K562 (cell line): ENCODE measurements at regions not wholly inside any gene's neighbourhood (a gene's known extent, or its start where the extent isn't known, plus 50 kb on each side); places are given as distances from the start of the nearest gene placed in this dataset.
"Not testable (repeated sequence)": the region's sequence is repeated elsewhere in the genome, so short reads cannot be mapped to it uniquely, and the experiment has no call there.

Experiments
- ATAC-seq: fragments of 200-7000 bp; cut with Tn5 transposase; 3 replicates; pipeline ENCODE4 v1.9.1; 2020; ENCODE audit warnings: moderate library complexity
- BruUV-seq: library from RNA; stranded (reverse); fragments of 400-500 nt; replicated peaks from 2 replicates; lab custom pipeline; 2021; lab: Mats Ljungman, UMichigan
- CTCF ChIA-PET: fragments of 300-600 bp; formaldehyde crosslinking; extraction: SDS; loops from one replicate; lab custom pipeline; 2021; ENCODE audit warnings: low intra/inter-chr PET ratio; lab: Yijun Ruan, JAX
- POLR2A ChIA-PET: fragments of 300-600, 350-650 bp; sonication (Branson Sonifier 250); formaldehyde crosslinking; extraction: SDS; loops from one replicate; lab custom pipeline; 2021; ENCODE audit warnings: antibody characterized with exemption, inconsistent platforms; lab: Yijun Ruan, JAX
- DNase-seq, 4 experiments: peaks; one replicate each; pipeline versions ENCODE4 v3.0.0 to v3.0.0-alpha.2; 2011 to 2018; ENCODE audit warnings: low spot score in 3 of 4, mixed read lengths in 3 of 4; ENCODE audit errors: extremely low read depth in 1 of 4
- FAIRE-seq: peaks from 2 replicates; lab custom pipeline; 2011; peaks lifted over from hg19 to GRCh38; lab: Jason Lieb, UNC
- H2AFZ ChIP-seq: 2 replicates; pipeline ENCODE4 v1.6.0; 2011; ENCODE audit warnings: low read depth, low read length, control low read depth, inconsistent platforms
- H3K27ac ChIP-seq: fragments of 200-600 bp; 3 replicates; pipeline ENCODE4 v1.8.0; 2011; ENCODE audit warnings: low read depth, mild to moderate bottlenecking, control low read depth, inconsistent platforms, low read length, moderate library complexity, mixed read lengths; ENCODE audit errors: extremely low read depth
- H3K27me3 ChIP-seq, 2 experiments: fragments of 300-600 bp in 1 of 2; 2 replicates in 1 of 2; 3 replicates in 1 of 2; pipeline versions ENCODE4 v1.6.0 to v1.8.0; 2011; ENCODE audit warnings: inconsistent platforms in 2 of 2, low read length in 2 of 2, mild to moderate bottlenecking in 1 of 2, mixed read lengths in 1 of 2, moderate library complexity in 1 of 2; ENCODE audit not compliant: control insufficient read depth in 2 of 2, insufficient read depth in 2 of 2
- H3K36me3 ChIP-seq: fragments of 300-600 bp; 3 replicates; pipeline ENCODE4 v1.8.0; 2011; ENCODE audit warnings: mild to moderate bottlenecking, low read length, inconsistent platforms; ENCODE audit not compliant: control insufficient read depth, insufficient read depth
- H3K4me1 ChIP-seq, 2 experiments: fragments of 200-600 bp in 1 of 2; replicated peaks in 1 of 2; 2 replicates in 1 of 2; 3 replicates in 1 of 2; pipeline versions ENCODE4 v1.5.1 to v1.8.0; 2011; ENCODE audit warnings: inconsistent platforms in 2 of 2, low read length in 2 of 2, mild to moderate bottlenecking in 1 of 2, mixed read lengths in 1 of 2, moderate library complexity in 1 of 2; ENCODE audit not compliant: control insufficient read depth in 2 of 2, insufficient read depth in 2 of 2
- H3K4me2 ChIP-seq: 2 replicates; pipeline ENCODE4 v1.6.1; 2011; ENCODE audit warnings: low read length, control low read depth, inconsistent platforms, mixed read lengths; ENCODE audit not compliant: insufficient read depth
- H3K4me3 ChIP-seq: fragments of 200-600 bp; sonication (generic), shearing (Covaris generic); 2 replicates; pipeline ENCODE4 v1.5.1; 2016; ENCODE audit warnings: control low read depth, inconsistent platforms
- H3K79me2 ChIP-seq: fragments of 200-600 bp; 3 replicates; pipeline ENCODE4 v1.8.0; 2011; ENCODE audit warnings: low read length, inconsistent platforms; ENCODE audit not compliant: control insufficient read depth, insufficient read depth
- H3K9ac ChIP-seq, 2 experiments: 2 replicates each; pipeline versions ENCODE4 v1.6.0 to v1.6.1; 2011; ENCODE audit warnings: low read depth in 2 of 2, low read length in 2 of 2, control low read depth in 1 of 2, inconsistent platforms in 1 of 2, mild to moderate bottlenecking in 1 of 2, mixed read lengths in 1 of 2; ENCODE audit not compliant: insufficient read depth in 1 of 2
- H3K9me1 ChIP-seq: one replicate; pipeline ENCODE4 v1.6.0; 2011; ENCODE audit warnings: inconsistent platforms, mild to moderate bottlenecking, low read length, moderate library complexity; ENCODE audit not compliant: control insufficient read depth, insufficient read depth
- H3K9me3 ChIP-seq: replicated peaks from 2 replicates; pipeline ENCODE4 v1.5.1; 2011; ENCODE audit warnings: low read depth, low read length, inconsistent platforms; ENCODE audit not compliant: control insufficient read depth, insufficient read depth
- H4K20me1 ChIP-seq: replicated peaks from 2 replicates; pipeline ENCODE4 v1.6.1; 2011; ENCODE audit warnings: low read length, inconsistent platforms, mixed read lengths; ENCODE audit not compliant: control insufficient read depth, insufficient read depth
- CC2D1A ChIP-seq: fragments of 450-650 bp; IDR thresholded peaks from 2 replicates; pipeline ENCODE4 v1.6.1; 2017; ENCODE audit warnings: mild to moderate bottlenecking
- CSDE1 ChIP-seq, 2 experiments: fragments of 450-650 bp; IDR thresholded peaks; 2 replicates each; pipeline ENCODE4 v1.6.1; 2016; ENCODE audit warnings: mild to moderate bottlenecking in 1 of 2
- GABPB2 ChIP-seq: fragments of 250-450 bp; sonication (Bioruptor Pico); conservative IDR thresholded peaks from 2 replicates; pipeline ENCODE4 v1.5.1; 2021; ENCODE audit warnings: mild to moderate bottlenecking
- TEAD1 ChIP-seq, 2 experiments: fragments of 450-650 bp in 1 of 2; sonication (generic) in 1 of 2; formaldehyde crosslinking; IDR thresholded peaks; 2 replicates each; pipeline versions ENCODE4 v1.4.0 to v1.8.0; 2020 to 2022; ENCODE audit warnings: mild to moderate bottlenecking in 2 of 2, missing genetic modification reagents in 1 of 2
- VEZF1 ChIP-seq: fragments of 200-800 bp; sonication (Bioruptor generic); IDR thresholded peaks from 2 replicates; pipeline ENCODE4 v1.6.1; 2017; ENCODE audit warnings: missing genetic modification characterization, missing compliant biosample characterization
- WGBS: fragments of 100-300 bp; shearing (Covaris generic); methylation state at CpG from one replicate; pipeline ENCODE4 v1.1.6; 2016; ENCODE audit warnings: low coverage, mixed read lengths; ENCODE audit not compliant: insufficient coverage; ENCODE audit errors: missing lambda C conversion rate; 5-methylcytosine and 5-hydroxymethylcytosine counted together
- in situ Hi-C: fragments of 300-500 bp; cut with MboI; formaldehyde crosslinking; loops from 4 replicates; pipeline ENCODE4 v1.15.0; 2018; ENCODE audit warnings: inconsistent platforms, mixed read lengths
- intact Hi-C: fragments of 100-400 bp; cut with micrococcal nuclease; formaldehyde crosslinking; loops from 2 replicates; pipeline ENCODE4 v1.14.2; 2022

GRCh38 chr3:15879787-15880186 is 82.0 kb upstream of the ANKRD28 start:
- intact Hi-C loops, BruUV-seq, H3K79me2 ChIP-seq, H3K36me3 ChIP-seq, ATAC-seq, in situ Hi-C loops, DNase-seq, H3K9ac ChIP-seq, CTCF ChIA-PET, POLR2A ChIA-PET, H4K20me1 ChIP-seq, H3K4me3 ChIP-seq, H3K9me3 ChIP-seq, H3K9me1 ChIP-seq, H3K27me3 ChIP-seq, H2AFZ ChIP-seq, FAIRE-seq, H3K4me2 ChIP-seq, H3K4me1 ChIP-seq, H3K27ac ChIP-seq: not testable (repeated sequence)
- 17% methylated on average over 3 of the region's 3 CpGs for WGBS

GRCh38 chr3:15882577-15882976 is 84.8 kb upstream of the ANKRD28 start:
- Histone ChIP-seq H3K27ac (no peak overlapping the region), H3K36me3 (no peaks in the 10 kb centered on the region), H3K9ac (no peak overlapping the region), H3K9me1 (no peaks in the 10 kb centered on the region), H3K9me3 (no peaks in the 10 kb centered on the region), H3K4me1 (peaks cover 0 to 6% of the 10 kb centered on the region in 2 experiments; a peak in 1 of 5 replicates), H3K27me3 (no peaks in the 10 kb centered on the region), H3K4me2 (no peak overlapping the region), H4K20me1 (no peaks in the 10 kb centered on the region), H3K4me3 (no peak overlapping the region), H3K79me2 (no peaks in the 10 kb centered on the region), H2AFZ (no peak overlapping the region)
- in situ Hi-C loops (no loop called here), intact Hi-C loops (no loop called here)
- TF ChIP-seq VEZF1 (CRISPR knock-in tag) (no peak), CSDE1 (IDR thresholded peaks at IDR 0.05) (no peak), GABPB2 (no peak), CC2D1A (no peak), TEAD1 (CRISPR knock-in tag; IDR thresholded peaks at IDR 0.05) (no peak)
- BruUV-seq = no TSS peak
- ChIA-PET POLR2A (interaction anchor here (0.6 kb wide), 1 partner anchor 1347 kb away, joined by 3 read pairs; no protein-coding TSS in a partner anchor), CTCF (no interaction called here)
- no peak for DNase-seq
- no peak for FAIRE-seq
- WGBS = 32% methylated on average over 2 of the region's 2 CpGs
- ATAC-seq = no peak
